ENCODE measurements at regions not wholly inside any gene's neighbourhood (a gene's known extent, or its start where the extent isn't known, plus 50 kb on each side); places are given as distances from the start of the nearest gene placed in this dataset.

DNA sequence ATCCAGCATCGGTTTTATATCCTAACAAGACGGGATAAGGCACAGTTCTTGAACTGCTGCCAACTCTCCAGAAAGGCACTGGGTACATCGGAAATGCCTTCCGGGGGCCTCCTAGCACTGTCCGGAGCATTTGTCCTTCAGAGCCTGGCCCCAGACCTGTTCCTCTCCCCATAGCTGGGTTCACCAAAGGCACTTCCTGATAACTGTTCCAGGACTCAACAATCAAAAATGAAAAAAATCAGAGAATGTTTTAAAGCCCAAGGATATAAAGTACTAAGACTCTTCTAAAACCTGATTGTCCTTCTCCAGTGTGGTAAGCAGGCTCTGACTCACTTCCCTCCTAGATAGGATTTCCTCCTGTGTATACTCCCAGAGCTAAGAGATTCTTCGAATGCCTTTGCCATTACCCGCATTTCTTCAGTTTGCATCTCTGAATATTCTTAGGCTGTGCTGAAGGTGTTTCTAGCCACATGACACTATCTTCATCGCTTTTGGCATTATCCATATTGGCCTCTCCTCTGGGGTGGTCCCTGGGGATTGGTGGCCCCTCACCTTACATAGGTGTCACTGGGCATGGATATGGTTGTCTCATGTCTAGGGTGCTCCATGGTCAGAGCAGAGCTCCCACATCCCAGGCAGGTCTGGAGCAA, 112.9 kb downstream of the ZBTB18 start:
- Histone ChIP-seq H3K27ac (ENCODE audit: low read depth, low read length) (no peak overlapping the region), H3K4me1 (ENCODE audit: control insufficient read depth, low read length) (no peaks in the 10 kb centered on the region), H3K4me2 (ENCODE audit: low read length) (no peak overlapping the region), H3K27me3 (ENCODE audit: control insufficient read depth, low read length) (no peaks in the 10 kb centered on the region), H3K9me3 (ENCODE audit: control insufficient read depth, insufficient read depth, low read length) (no peaks in the 10 kb centered on the region), H3K9me2 (replicated peaks; ENCODE audit: control insufficient read depth, low read length) (no peaks in the 10 kb centered on the region), H3F3A (ENCODE audit: control insufficient read depth, insufficient read depth) (no peaks in the 10 kb centered on the region), H3K79me2 (ENCODE audit: control insufficient read depth, low read length) (no peaks in the 10 kb centered on the region), H4K20me1 (ENCODE audit: control insufficient read depth, insufficient read depth, low read depth, low read length) (no peaks in the 10 kb centered on the region), H3K36me3 (ENCODE audit: control insufficient read depth, low read length) (no peaks in the 10 kb centered on the region), H3K4me3 (ENCODE audit: low read length) (no peak overlapping the region)
- TF ChIP-seq EZH2phosphoT487 (IDR thresholded peaks at IDR 0.05; ENCODE audit: borderline replicate concordance, low read length), result no peak
- TF ChIP-seq, protein P1, sequence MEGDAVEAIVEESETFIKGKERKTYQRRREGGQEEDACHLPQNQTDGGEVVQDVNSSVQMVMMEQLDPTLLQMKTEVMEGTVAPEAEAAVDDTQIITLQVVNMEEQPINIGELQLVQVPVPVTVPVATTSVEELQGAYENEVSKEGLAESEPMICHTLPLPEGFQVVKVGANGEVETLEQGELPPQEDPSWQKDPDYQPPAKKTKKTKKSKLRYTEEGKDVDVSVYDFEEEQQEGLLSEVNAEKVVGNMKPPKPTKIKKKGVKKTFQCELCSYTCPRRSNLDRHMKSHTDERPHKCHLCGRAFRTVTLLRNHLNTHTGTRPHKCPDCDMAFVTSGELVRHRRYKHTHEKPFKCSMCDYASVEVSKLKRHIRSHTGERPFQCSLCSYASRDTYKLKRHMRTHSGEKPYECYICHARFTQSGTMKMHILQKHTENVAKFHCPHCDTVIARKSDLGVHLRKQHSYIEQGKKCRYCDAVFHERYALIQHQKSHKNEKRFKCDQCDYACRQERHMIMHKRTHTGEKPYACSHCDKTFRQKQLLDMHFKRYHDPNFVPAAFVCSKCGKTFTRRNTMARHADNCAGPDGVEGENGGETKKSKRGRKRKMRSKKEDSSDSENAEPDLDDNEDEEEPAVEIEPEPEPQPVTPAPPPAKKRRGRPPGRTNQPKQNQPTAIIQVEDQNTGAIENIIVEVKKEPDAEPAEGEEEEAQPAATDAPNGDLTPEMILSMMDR (IDR thresholded peaks at IDR 0.05; ENCODE audit: low read depth, low read length, poor library complexity, severe bottlenecking), result no peak

DNA sequence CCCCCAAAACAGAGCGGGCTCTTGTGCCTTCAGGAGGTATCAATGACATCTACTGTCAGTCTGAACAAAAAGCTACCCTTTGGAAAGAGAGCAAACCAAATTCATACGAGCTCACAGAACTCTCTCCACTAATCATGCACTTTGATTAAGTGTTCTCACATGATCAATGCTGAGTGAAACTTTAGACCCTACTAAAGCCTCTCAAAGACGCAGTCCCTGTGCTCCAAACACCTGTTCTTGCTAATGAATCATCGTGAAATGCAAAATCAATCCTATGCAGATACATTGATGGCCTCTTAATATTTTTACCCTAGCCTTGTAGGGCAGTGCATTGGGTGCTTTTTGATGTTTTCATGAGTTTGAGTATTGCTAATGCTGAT, 113.4 kb downstream of the ZBTB18 start:
- Histone ChIP-seq H4K20me1 (ENCODE audit: control insufficient read depth, insufficient read depth, low read depth, low read length) (no peaks in the 10 kb centered on the region), H3K9me3 (ENCODE audit: control insufficient read depth, insufficient read depth, low read length) (no peaks in the 10 kb centered on the region), H3F3A (ENCODE audit: control insufficient read depth, insufficient read depth) (no peaks in the 10 kb centered on the region), H3K36me3 (ENCODE audit: control insufficient read depth, low read length) (no peaks in the 10 kb centered on the region), H3K9me2 (replicated peaks; ENCODE audit: control insufficient read depth, low read length) (no peaks in the 10 kb centered on the region), H3K4me2 (ENCODE audit: low read length) (no peak overlapping the region), H3K27ac (ENCODE audit: low read depth, low read length) (no peak overlapping the region), H3K79me2 (ENCODE audit: control insufficient read depth, low read length) (no peaks in the 10 kb centered on the region), H3K27me3 (ENCODE audit: control insufficient read depth, low read length) (no peaks in the 10 kb centered on the region), H3K4me1 (ENCODE audit: control insufficient read depth, low read length) (no peaks in the 10 kb centered on the region), H3K4me3 (ENCODE audit: low read length) (no peak overlapping the region)
- no peak for TF ChIP-seq EZH2phosphoT487 (IDR thresholded peaks at IDR 0.05; ENCODE audit: borderline replicate concordance, low read length)
- TF ChIP-seq, protein P1 (IDR thresholded peaks at IDR 0.05; ENCODE audit: low read depth, low read length, poor library complexity, severe bottlenecking), result no peak

- no peaks in the 10 kb centered on the region for H3K4me1 ChIP-seq (ENCODE audit: control insufficient read depth, low read length)
- no peak overlapping the region for H3K27ac ChIP-seq (ENCODE audit: low read depth, low read length)
- H3K9me2 ChIP-seq (replicated peaks; ENCODE audit: control insufficient read depth, low read length), result no peaks in the 10 kb centered on the region
- no peaks in the 10 kb centered on the region for H3K27me3 ChIP-seq (ENCODE audit: control insufficient read depth, low read length)
- H4K20me1 ChIP-seq (ENCODE audit: control insufficient read depth, insufficient read depth, low read depth, low read length), result no peaks in the 10 kb centered on the region
- no peak overlapping the region for H3K4me2 ChIP-seq (ENCODE audit: low read length)
- no peaks in the 10 kb centered on the region for H3K9me3 ChIP-seq (ENCODE audit: control insufficient read depth, insufficient read depth, low read length)
- H3K36me3 ChIP-seq (ENCODE audit: control insufficient read depth, low read length), result no peaks in the 10 kb centered on the region
- no peaks in the 10 kb centered on the region for H3K79me2 ChIP-seq (ENCODE audit: control insufficient read depth, low read length)
- no peaks in the 10 kb centered on the region for H3F3A ChIP-seq (ENCODE audit: control insufficient read depth, insufficient read depth)
- no peak overlapping the region for H3K4me3 ChIP-seq (ENCODE audit: low read length)
- TF ChIP-seq, protein P1 (IDR thresholded peaks at IDR 0.05; ENCODE audit: low read depth, low read length, poor library complexity, severe bottlenecking), result no peak
- no peak for TF ChIP-seq EZH2phosphoT487 (IDR thresholded peaks at IDR 0.05; ENCODE audit: borderline replicate concordance, low read length)
Measured at GRCh38 chr1:244165021-244165420, 113.9 kb downstream of the ZBTB18 start.
